Cardiac muscle cell (in vitro differentiated cells and primary cell): ENCODE measurements at regions not wholly inside any gene's neighbourhood (a gene's known extent, or its start where the extent isn't known, plus 50 kb on each side); places are given as distances from the start of the nearest gene placed in this dataset.
"Not testable (repeated sequence)": the region's sequence is repeated elsewhere in the genome, so short reads cannot be mapped to it uniquely, and the experiment has no call there.

ENCODE experiments used
- DNase-seq, 2 donors: peaks; one replicate each; pipeline versions ENCODE4 v3.0.0 to v3.0.0-alpha.2; 2010 to 2017; ENCODE audit warnings: low read depth in 1 of 2, low spot score in 1 of 2
- H3K27ac ChIP-seq: fragments of 200-600 bp; sonication (generic); 2 replicates; pipeline ENCODE4 v1.5.1; 2016
- H3K27me3 ChIP-seq: fragments of 200-600 bp; sonication (generic); 2 replicates; pipeline ENCODE4 v1.6.0; 2016; ENCODE audit warnings: control low read depth
- H3K36me3 ChIP-seq: fragments of 200-600 bp; sonication (generic); 2 replicates; pipeline ENCODE4 v1.5.1; 2016; ENCODE audit warnings: control low read depth
- H3K4me1 ChIP-seq: fragments of 200-600 bp; sonication (generic); 2 replicates; pipeline ENCODE4 v1.8.1; 2017; ENCODE audit warnings: low read depth, mild to moderate bottlenecking, mixed run types
- H3K4me3 ChIP-seq: fragments of 200-600 bp; sonication (generic); 2 replicates; pipeline ENCODE4 v1.5.1; 2016; ENCODE audit warnings: mild to moderate bottlenecking
- H3K9me3 ChIP-seq: fragments of 200-600 bp; sonication (generic); 2 replicates; pipeline ENCODE4 v1.5.1; 2017; ENCODE audit warnings: low read depth, mild to moderate bottlenecking, control low read depth
- CTCF ChIP-seq: IDR thresholded peaks from 2 replicates; pipeline ENCODE4 v1.5.1; 2012; ENCODE audit warnings: low read depth, mild to moderate bottlenecking, low read length

- H3K36me3 ChIP-seq = no peaks in the 10 kb centered on the region
Observed at GRCh38 chr3:107193116-107193515, 184.1 kb upstream of the CCDC54 start.

GRCh38 chr3:107198581-107199181 is 178.6 kb upstream of the CCDC54 start:
- DNase-seq = peak in 1 of 2 donors; percentile 74
- no peak for TF ChIP-seq CTCF
- H3K4me3 ChIP-seq = no peak overlapping the region
- no peak overlapping the region for H3K27ac ChIP-seq
- no peaks in the 10 kb centered on the region for H3K9me3 ChIP-seq
- no peaks in the 10 kb centered on the region for H3K36me3 ChIP-seq
- H3K4me1 ChIP-seq = no peaks in the 10 kb centered on the region
- H3K27me3 ChIP-seq = no peaks in the 10 kb centered on the region

More at GRCh38 chr3:107193116-107193515, 184.1 kb upstream of the CCDC54 start:
- no peaks in the 10 kb centered on the region for H3K4me1 ChIP-seq
- no peak for TF ChIP-seq CTCF
- no peaks in the 10 kb centered on the region for H3K27me3 ChIP-seq
- DNase-seq = no peak
- H3K27ac ChIP-seq = no peak overlapping the region
- H3K9me3 ChIP-seq = no peaks in the 10 kb centered on the region
- H3K4me3 ChIP-seq = no peak overlapping the region

GRCh38 chr3:107201146-107201545 is 176.1 kb upstream of the CCDC54 start:
- no peak for DNase-seq
- TF ChIP-seq CTCF = no peak
- H3K36me3 ChIP-seq = no peaks in the 10 kb centered on the region
- H3K27me3 ChIP-seq = no peaks in the 10 kb centered on the region
- no peaks in the 10 kb centered on the region for H3K4me1 ChIP-seq
- H3K27ac ChIP-seq = no peak overlapping the region
- no peaks in the 10 kb centered on the region for H3K9me3 ChIP-seq
- H3K4me3 ChIP-seq = no peak overlapping the region

GRCh38 chr3:107202885-107203284 is 174.4 kb upstream of the CCDC54 start:
- H3K27ac ChIP-seq, H3K4me3 ChIP-seq, DNase-seq, H3K4me1 ChIP-seq, H3K36me3 ChIP-seq, H3K27me3 ChIP-seq, H3K9me3 ChIP-seq: not testable (repeated sequence)

GRCh38 chr3:107204121-107204520 is 173.1 kb upstream of the CCDC54 start:
- H3K9me3 ChIP-seq = no peaks in the 10 kb centered on the region
- no peak overlapping the region for H3K4me3 ChIP-seq
- TF ChIP-seq CTCF = no peak
- H3K36me3 ChIP-seq = no peaks in the 10 kb centered on the region
- no peak overlapping the region for H3K27ac ChIP-seq
- no peak for DNase-seq
- no peaks in the 10 kb centered on the region for H3K27me3 ChIP-seq
- H3K4me1 ChIP-seq = peaks cover 18% of the 10 kb centered on the region

GRCh38 chr3:107205358-107205757 is 171.9 kb upstream of the CCDC54 start:
- no peak for DNase-seq
- no peak overlapping the region for H3K27ac ChIP-seq
- no peaks in the 10 kb centered on the region for H3K36me3 ChIP-seq
- H3K4me3 ChIP-seq = no peak overlapping the region
- H3K27me3 ChIP-seq = no peaks in the 10 kb centered on the region
- H3K4me1 ChIP-seq = peaks cover 24% of the 10 kb centered on the region
- no peaks in the 10 kb centered on the region for H3K9me3 ChIP-seq
- TF ChIP-seq CTCF = no peak
